Superior temporal gyrus (tissue), 1 donor: ENCODE measurements at regions not wholly inside any gene's neighbourhood (a gene's known extent, or its start where the extent isn't known, plus 50 kb on each side); places are given as distances from the start of the nearest gene placed in this dataset.
"Not testable (repeated sequence)": the region's sequence is repeated elsewhere in the genome, so short reads cannot be mapped to it uniquely, and the experiment has no call there.

Experiments
- DNase-seq: peaks from one replicate; pipeline ENCODE4 v3.0.0-alpha.2; 2016; ENCODE audit errors: extremely low spot score

DNA sequence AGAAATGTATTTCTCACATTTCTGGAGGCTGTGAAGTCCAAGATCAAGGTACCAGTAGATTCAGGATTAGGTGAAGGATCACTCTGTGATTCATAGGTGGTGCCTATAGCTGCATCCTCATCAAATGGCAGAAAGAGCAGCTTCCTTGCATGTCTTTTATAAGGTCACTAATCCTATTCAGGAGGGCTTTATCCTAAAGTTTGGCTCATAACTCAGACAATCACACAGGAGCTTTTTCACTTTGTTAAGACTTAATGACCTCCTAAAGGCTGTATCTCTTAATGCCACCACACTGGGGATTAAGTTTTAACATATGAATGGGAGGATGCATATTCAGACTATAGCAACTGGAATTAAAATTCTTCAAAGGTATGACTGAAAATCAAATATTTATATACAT lies 861.1 kb downstream of the DACH1 start:
- no peak for DNase-seq

DNA sequence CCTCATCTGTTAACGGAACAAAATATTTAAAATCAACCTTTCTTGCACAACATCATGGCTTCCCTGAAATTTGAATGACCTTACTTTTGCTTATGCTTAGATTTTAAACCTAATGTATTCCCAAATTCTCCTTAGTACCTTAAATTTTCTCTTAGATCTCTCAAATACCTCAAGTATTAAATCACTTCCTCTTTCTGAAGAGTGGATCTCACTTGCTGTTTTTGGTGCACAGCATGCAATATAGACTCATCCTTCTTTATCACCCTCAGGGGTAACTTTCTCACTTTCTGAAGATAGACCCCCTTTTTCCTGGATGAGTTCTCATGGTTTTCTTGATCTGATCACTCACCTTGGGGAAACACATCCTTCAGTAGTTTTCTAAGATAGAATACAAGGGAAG lies 871.7 kb downstream of the DACH1 start:
- no peak for DNase-seq

DNA sequence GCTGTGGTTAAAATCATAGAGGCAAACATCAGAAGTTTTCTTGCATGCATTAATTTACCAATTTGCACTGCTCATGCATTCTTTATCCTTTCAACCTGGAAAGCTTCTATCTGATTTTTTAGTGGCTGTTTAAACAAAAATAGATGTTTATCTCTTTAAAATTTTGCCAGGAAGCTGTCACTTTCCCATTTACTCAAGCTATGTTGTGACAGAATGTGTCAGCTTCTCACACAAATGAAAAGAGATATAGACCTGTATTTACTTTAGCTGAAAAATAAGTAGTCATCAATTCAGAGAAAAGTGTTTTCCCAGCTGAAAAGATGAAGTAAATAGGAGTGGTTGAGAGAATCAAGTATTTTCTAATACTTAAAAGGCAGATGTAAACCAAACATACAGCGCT lies 872.8 kb downstream of the DACH1 start:
- DNase-seq, result no peak

DNA sequence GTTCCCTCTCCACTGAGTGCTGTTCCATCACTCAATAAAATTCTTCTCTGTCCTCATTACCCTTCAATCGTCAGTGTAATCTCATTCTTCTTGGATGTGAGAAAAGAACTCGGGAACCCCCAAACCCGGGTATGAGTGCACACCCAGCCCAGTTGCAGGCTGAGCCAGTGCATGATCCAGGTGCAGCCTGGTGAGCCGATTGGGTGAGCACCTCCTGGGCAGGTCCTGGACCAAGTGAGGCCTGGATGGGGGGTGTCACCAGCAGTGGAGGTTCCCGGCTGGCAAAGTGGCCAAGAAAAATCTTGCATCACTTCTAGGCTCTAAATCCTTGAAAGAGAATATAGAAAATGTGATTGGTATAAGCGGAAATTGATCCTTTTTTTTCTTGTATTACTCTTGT lies 878.8 kb upstream of the KLHL1 start:
- DNase-seq, result no peak

DNA sequence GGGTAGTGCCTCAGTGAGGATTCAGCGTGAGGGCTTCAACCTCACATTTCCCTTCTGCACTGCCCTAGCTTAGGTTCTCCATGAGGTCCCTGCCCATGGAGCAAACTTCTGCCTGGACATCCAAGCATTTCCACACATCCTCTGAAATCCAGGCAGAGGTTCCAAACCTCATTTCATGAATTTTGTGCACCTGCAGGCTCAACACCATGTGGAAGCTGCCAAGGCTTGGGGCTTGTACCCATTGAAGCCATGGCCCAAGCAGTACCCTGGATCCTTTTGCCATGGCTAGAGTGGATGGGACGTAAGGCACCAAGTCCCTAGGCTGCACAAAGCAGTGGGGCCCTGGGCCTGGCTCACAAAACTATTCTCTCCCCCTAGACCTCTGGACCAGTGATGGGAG lies 877.1 kb upstream of the KLHL1 start:
- DNase-seq, result no peak

DNA sequence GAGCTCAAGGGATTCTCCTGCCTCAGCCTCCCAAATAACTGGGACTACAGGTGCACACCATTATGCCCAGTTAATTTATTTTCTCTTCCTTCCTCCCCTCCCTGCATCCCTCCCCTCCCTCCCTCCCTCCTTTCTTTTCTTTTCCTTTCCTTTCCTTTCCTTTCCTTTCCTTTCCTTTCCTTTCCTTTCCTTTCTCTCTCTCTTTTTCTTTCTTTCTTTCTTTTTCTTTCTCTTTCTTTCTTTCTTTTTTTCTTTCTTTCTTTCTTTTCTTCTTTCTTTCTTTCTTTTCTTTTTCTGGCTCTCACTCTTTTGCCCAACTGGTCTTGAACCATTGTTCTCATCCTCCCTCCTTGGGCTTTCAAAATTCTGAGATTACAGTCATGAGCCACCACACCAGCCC lies 873.0 kb upstream of the KLHL1 start:
- DNase-seq, result not testable (repeated sequence)

DNA sequence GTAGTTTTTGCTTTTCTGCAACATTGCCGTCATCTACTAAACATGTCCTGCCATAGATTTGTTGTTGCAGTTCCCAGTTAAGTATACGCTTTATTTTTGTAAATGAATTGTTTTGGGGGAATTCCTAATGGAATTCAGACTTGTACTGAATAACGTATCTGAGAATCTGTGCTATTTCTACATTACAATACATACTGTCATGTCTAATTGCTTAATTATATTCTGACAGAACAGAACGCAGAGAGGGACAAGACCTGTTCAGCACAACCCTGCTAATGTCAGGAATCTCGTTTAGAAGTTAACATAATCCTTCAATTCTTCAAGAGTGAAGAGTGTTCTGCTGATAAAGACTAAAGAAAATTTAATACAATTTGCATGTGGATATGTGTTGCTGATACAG lies 861.1 kb upstream of the KLHL1 start:
- no peak for DNase-seq

DNA sequence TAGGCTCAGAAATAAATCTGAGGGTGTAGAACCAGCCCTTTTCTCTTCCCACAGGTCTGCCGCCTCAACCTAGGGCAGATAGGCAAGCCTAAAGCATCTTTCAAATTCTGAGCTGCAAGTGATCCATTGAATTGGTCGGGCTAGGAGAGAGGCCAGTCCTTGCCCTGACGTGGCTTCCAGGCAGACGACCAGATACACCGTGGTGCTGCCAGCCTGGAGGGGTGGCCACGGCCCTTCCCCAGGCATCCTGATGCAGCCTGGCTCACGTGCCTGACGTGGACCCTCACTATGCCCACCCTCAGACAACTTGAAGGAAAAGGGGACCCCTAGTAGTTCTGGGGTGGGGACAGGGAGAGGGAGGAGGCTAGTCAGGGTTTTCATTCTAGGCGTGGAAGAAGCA lies 859.3 kb upstream of the KLHL1 start:
- DNase-seq, result no peak

DNA sequence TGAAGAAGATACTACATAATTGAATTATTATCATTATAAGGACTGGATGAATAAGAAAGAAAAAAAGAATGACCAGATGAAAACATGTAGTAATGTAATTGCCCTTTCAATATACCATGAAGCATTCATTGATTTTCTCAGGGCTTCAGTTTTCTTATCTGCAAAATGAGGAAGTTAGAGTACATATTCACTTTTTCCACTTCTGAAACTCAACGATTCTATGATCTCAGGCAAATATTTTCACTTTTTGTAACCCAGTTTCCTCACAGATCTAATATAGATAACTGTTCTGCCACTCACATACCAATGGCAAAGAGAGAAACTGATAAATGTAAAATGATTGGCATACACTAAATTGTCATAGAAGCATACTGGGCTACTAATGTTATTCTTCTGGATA lies 856.6 kb upstream of the KLHL1 start:
- no peak for DNase-seq

DNA sequence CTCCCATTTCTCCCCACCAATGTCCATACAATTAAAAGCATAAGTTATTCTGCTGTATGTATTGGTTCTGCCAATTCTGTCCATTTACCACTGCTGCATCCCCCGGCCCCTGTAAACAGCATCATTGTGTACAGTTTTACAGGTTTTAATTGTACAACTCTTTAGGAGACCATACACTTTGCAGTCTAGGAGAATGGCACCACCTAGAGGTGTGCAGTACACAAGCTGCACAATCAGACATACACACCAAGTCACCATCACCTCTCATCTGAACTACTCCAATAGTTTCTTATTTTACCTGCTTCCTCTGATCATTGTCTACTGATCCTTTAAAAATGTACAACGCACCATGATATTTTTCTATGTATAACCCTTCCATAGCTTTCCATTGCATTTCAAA lies 855.9 kb upstream of the KLHL1 start:
- DNase-seq, result no peak

DNA sequence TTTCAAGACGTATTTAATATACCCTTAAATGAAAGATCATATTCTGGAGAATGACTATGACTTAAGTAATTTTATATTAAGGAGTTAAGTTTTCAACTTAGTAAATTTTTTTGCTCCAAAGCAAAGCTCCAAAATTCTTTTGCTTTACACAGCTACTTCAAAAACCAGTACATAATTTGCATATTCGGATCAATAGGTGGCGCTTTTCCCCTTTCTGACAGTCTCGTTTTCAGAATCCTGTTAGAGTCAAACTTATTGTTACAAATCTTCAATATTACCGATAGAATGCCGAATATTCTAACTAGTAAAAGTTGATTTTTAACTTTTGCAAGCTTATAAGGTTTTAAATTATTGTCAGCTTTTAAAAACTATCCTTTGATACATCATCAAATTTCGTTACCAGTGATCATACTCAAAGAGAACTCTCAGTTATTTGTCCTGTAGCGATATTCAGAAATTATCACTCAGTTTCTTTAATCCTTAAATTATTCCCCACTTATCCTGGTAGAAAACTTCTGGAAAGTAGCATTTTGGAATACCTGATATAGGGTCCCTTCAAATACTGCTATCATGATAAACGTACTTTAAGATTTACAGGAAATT lies 852.7 kb upstream of the KLHL1 start:
- peak; percentile 79 for DNase-seq

DNA sequence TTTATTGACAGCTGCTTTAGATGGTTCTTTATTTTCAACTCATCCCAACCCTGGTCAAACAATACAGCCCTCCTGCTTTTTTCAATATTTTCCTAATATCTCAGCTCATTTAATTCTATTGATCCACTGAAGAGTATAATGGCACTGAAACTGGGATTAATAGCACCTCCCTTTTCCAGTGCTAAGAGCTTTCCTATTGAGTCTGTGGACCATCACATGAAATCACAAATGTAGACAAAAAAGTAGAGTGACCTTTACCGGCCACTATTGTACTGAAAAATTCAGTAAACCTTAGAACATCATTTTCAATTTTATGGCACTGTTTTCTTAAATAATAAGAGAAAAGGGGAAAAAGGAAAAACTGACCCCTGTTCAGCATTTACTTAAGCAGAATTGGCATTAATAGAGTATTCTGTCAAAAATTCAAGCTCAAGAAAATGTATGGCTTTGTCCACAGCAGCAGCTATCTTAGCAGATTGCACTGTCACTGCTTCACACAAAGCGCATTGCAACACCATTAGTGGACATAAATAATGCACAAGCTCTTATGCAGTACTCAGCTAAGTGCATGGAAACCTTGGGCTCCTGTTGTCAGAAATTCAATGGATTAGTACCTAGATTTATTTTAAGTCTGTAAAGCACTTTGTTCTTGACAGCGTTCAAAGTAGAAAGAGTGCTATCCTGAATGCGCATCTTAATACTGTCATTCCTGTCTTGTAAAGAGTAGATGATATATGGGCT lies 851.0 kb upstream of the KLHL1 start:
- no peak for DNase-seq

DNA sequence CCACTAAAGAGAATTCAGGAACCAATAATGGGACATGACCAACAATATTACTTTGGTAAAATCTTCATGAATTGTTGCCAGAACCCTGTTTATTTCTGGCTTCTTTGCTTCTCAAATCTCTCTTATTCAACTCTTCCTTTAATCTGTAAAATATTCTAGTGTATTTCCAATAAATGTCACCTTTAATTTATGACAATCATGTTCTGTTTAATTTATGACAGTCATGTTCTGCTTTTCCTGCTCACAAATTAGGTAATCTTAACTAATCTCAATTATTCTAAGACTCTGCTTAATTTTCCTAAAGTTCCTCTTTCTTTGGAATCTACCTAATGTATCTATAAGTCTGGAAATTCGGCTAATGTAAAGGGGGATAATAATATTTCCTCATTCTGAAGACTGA lies 847.6 kb upstream of the KLHL1 start:
- no peak for DNase-seq

DNA sequence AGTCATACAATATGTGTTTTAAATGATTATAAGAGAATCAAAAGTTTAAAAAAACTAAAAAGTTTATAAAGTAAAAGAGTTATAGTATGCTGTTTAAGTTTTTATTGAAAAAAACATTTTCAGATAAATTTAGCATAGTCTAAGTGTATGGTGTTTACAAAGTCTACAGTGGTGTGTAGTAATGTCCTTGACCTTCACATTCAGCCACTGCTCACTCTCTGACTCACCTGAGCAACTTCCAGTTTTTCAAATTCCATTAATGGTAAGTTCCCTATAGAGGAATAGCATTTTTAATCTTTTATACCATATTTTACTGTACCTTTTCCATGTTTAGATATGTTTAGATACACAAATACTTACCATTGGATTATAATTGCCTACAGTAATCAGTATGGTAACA lies 842.4 kb upstream of the KLHL1 start:
- DNase-seq, result no peak

DNA sequence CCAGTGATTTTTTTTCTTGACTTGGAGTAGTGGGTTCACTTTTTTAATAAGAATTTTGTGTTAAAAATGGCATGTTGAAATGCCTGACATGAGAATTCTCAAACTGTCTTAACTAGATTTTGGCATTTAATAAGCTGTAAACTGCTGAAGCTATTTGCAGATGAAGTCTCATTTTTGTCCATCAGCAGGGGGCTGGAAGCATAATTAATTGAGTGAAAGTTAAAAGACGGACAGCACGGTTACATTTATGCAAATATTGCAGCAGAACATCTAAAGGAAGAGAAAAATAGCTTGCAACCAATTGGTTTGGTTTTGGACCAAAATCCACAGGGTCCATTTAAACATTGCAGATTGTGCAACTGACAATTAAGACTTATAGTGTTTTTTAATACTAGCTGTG lies 837.3 kb upstream of the KLHL1 start:
- no peak for DNase-seq

DNA sequence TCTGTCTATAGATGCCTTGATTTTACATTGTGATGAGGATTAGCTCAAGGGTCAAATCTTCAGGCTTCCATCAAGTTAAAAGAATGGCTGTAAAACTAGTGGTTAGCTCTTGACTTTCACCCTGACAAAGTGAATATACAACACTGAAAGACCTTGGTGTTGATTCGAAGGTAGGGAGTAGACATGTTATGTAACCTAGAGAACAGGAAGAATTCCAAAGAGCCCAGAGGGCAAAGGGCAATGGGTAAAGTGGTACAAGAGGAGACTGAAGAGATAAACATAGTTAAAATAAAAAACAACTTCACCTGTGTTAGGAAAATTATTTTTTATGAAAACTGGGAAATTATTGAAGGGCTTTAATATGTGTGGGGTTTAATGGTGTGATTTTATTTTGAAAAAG lies 833.2 kb upstream of the KLHL1 start:
- DNase-seq, result no peak

DNA sequence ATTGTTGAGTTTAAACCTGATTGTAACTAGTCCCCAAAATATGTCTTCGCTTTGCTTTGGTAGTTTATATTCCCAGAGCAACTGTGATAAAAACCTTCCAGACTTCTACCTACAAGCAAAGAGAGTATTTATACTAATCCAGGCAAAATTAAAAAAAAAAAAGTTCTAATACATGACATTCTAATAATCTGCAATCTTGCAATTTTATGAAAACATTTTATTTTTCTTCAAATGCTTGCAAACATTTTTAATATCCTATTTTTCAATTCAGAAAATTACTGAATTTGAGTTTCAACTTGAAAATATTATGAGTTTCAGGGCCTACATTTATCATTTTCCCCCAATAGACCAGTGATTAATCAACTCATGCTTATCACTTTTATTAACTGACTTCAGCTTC lies 830.2 kb upstream of the KLHL1 start:
- no peak for DNase-seq

DNA sequence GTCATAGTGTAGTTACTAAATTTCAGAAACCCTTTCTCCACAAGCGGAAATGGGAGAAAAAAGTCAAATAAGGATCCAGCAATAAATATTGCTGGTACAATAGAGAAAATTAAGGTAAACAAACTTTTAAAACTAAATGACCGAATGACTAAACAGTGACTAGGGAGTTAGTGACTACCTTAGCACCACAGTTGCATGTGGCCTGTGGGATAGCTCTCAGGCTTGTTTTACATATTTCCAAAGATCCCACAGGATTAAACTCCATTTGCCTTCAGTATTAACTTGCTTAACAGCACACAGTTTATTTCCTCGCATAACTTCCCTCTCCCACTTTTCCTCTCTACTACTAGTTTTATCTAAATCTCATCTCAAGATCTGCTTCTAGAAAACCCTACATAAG lies 824.3 kb upstream of the KLHL1 start:
- no peak for DNase-seq

DNA sequence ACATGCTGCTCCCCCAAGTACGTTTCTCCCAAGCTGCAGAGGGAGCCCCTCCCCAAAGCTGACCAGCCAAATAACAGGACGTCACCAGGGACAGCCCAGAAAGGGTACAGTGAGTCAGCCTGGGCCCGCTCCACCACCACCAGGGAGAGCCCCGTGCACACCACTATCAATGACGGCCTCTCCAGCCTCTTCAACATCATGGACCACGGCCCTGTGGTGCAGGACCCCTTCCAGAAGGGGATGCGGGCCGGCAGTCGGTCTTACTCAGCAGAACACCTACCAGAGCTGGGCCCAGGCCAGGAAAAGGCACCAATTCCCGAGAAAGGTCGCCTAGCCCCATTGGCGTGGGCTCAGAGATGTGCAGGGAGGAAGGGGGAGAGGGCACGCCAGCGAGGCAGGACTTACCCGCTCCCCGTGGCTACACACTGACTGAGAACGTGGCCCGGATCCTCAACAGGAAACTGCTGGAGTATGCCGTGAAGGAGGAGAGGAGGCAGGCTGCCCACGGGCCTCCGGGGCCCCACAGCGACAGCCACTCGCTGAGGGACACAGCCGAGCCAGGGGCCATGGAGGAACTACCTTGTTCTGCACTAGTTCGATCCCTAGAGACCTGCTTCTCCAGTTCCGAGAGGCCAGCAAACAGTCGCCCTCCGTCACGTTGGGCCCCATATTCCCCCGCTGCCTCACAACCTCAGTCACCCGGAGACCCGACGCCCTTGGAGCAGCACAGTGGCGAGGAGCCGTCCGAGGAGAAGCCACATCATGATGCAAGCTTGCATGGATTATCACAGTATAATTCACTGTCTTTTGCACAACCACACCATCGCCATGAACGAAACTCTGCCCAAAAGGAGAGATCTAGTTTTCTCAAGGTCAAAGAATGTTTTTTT lies 815.9 kb upstream of the KLHL1 start:
- no peak for DNase-seq

DNA sequence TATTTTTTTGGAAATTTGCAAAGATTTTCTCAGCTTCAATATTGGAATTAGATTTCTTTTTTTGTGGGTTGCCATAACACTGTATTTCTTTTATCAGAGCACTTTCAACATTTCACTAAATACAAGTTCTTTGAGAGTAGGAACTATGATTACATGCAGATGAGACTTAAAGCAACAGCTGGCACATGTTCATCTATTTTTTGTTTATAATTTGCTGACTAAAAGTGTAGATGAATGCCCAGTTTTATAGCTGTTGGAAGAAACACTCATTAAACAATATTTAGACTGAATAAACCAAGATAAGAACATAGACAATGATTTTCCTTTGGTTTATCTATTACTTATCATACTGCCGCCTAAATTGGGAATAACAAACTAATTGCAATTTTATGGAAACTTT lies 803.0 kb upstream of the KLHL1 start:
- DNase-seq, result no peak

DNA sequence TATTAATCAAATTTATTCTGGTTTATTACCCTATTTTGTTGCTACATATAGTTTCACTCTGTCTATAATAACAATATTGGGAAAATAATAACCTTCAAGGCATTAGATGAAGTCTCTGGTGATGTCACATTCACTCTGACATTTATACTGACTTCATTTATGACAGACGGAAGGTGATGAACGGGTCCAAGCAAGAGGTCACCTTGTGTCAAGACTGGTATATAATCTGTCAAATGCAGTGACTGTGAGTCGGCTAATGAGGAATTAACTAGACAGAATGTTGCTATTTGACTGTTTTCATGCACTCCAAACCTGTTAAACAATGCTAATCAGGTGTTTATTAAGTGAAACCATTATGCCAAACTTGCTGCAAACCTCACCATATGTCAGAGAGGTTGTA lies 800.5 kb upstream of the KLHL1 start:
- no peak for DNase-seq

DNA sequence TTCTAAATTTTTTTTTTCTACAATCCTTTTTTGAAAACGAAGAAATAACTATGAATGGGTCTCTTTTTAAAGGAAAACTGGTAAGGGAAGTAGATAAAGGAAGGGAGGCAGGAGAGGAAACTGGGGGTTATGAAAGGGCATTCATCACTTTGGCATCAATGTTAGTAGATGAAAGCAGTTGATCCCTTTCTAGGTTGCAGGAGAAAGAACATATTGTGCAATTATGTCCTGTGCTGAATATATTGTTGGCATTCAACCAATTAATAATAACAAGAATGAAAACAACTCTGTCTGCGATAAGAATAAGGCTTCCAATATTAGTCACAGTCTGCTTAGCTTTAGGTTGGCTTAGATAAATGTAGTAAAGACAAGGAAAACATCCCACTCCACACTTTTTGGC lies 796.8 kb upstream of the KLHL1 start:
- DNase-seq, result no peak

DNA sequence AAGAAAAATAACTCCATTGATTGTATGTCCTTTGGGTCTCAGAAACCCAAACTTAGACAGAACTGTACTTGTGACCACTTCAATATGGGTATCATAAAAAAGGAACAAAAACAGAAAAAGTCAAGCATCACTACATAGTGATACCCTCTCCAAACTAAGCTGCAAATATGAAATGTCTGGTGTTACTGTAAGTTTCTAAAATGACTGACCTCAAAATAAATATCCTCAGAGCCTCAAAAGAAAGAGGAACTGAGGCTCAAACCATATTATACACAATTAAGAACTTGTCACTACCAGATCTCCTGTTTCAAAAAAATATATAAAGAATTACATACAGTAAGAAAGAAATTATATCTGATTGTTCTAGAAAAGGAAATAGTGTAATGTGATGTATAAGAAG lies 787.9 kb upstream of the KLHL1 start:
- DNase-seq, result no peak
